ENCODE measurements at regions not wholly inside any gene's neighbourhood (a gene's known extent, or its start where the extent isn't known, plus 50 kb on each side); places are given as distances from the start of the nearest gene placed in this dataset.

- no peaks in the 10 kb centered on the region for H3K36me3 ChIP-seq (replicated peaks in 1 of 2; ENCODE audit: control insufficient read depth in 1 of 2, insufficient read depth in 2 of 2, low read length in 2 of 2)
- H2AFZ ChIP-seq (ENCODE audit: insufficient read depth, low read depth, low read length, poor library complexity, severe bottlenecking): no peak overlapping the region
- Mint-ChIP-seq H3K27me3 (ENCODE audit: low read depth in 3 of 3) (no peaks in the 10 kb centered on the region), H3K4me1 (peaks cover 1% of the 10 kb centered on the region), H3K9me3 (peaks cover 16 to 36% (median 21%) of the 10 kb centered on the region in 7 donors), H3K27ac (no peak overlapping the region), H3K4me3 (no peak overlapping the region), H3K36me3 (no peaks in the 10 kb centered on the region)
- DNase-seq: no peak
- intact Hi-C loops (cut with micrococcal nuclease): no loop called here
- H3K27me3 ChIP-seq (ENCODE audit: control insufficient read depth in 2 of 2, insufficient read depth in 2 of 2, low read length in 2 of 2): no peaks in the 10 kb centered on the region
- H4K20me1 ChIP-seq (ENCODE audit: insufficient read depth, low read length): no peaks in the 10 kb centered on the region
- no peak for TF ChIP-seq CTCF (IDR thresholded peaks at IDR 0.05)
- H3K4me3 ChIP-seq (replicated peaks in 1 of 3; ENCODE audit: low read depth in 2 of 3, low read length in 3 of 3): no peak overlapping the region
- H3K9me3 ChIP-seq (replicated peaks in 1 of 2; ENCODE audit: control insufficient read depth in 1 of 2, insufficient read depth in 1 of 2, low read length in 2 of 2): peaks cover 6 to 19% of the 10 kb centered on the region in 2 donors
- no peak overlapping the region for H3K9ac ChIP-seq (ENCODE audit: insufficient read depth, low read length, poor library complexity, severe bottlenecking)
- H3K27ac ChIP-seq (ENCODE audit: low read depth in 1 of 2, low read length in 2 of 2): no peak overlapping the region
- H3K4me1 ChIP-seq (ENCODE audit: control insufficient read depth in 1 of 2, insufficient read depth in 2 of 2, low read length in 2 of 2): no peaks in the 10 kb centered on the region
- H3K79me2 ChIP-seq (ENCODE audit: insufficient read depth, low read length): no peaks in the 10 kb centered on the region
- H3K4me2 ChIP-seq (replicated peaks; ENCODE audit: extremely low read depth, low read length, poor library complexity, severe bottlenecking): no peak overlapping the region
Observed at GRCh38 chr6:71125216-71125615, 163.4 kb upstream of the OGFRL1 start.

GRCh38 chr6:71126506-71126905 lies 162.1 kb upstream of the OGFRL1 start:
- H3K4me3 Mint-ChIP-seq: no peak overlapping the region

More at GRCh38 chr6:71126506-71126905, 162.1 kb upstream of the OGFRL1 start:
- Histone ChIP-seq H2AFZ (ENCODE audit: insufficient read depth, low read depth, low read length, poor library complexity, severe bottlenecking) (no peak overlapping the region), H3K36me3 (replicated peaks in 1 of 2; ENCODE audit: control insufficient read depth in 1 of 2, insufficient read depth in 2 of 2, low read length in 2 of 2) (no peaks in the 10 kb centered on the region), H3K79me2 (ENCODE audit: insufficient read depth, low read length) (no peaks in the 10 kb centered on the region), H3K4me1 (ENCODE audit: control insufficient read depth in 1 of 2, insufficient read depth in 2 of 2, low read length in 2 of 2) (no peaks in the 10 kb centered on the region), H3K27me3 (ENCODE audit: control insufficient read depth in 2 of 2, insufficient read depth in 2 of 2, low read length in 2 of 2) (no peaks in the 10 kb centered on the region), H3K9ac (ENCODE audit: insufficient read depth, low read length, poor library complexity, severe bottlenecking) (no peak overlapping the region), H3K4me2 (replicated peaks; ENCODE audit: extremely low read depth, low read length, poor library complexity, severe bottlenecking) (no peak overlapping the region), H4K20me1 (ENCODE audit: insufficient read depth, low read length) (no peaks in the 10 kb centered on the region), H3K9me3 (replicated peaks in 1 of 2; ENCODE audit: control insufficient read depth in 1 of 2, insufficient read depth in 1 of 2, low read length in 2 of 2) (peaks cover 6 to 14% of the 10 kb centered on the region in 2 donors), H3K4me3 (replicated peaks in 1 of 3; ENCODE audit: low read depth in 2 of 3, low read length in 3 of 3) (no peak overlapping the region), H3K27ac (ENCODE audit: low read depth in 1 of 2, low read length in 2 of 2) (no peak overlapping the region)
- Mint-ChIP-seq H3K27ac (no peak overlapping the region), H3K4me1 (peaks cover 1% of the 10 kb centered on the region), H3K27me3 (ENCODE audit: low read depth in 3 of 3) (no peaks in the 10 kb centered on the region), H3K9me3 (peaks cover 10 to 24% (median 13%) of the 10 kb centered on the region in 7 donors), H3K36me3 (no peaks in the 10 kb centered on the region)
- 100% methylated on average over 1 of the region's 1 CpG for WGBS (ENCODE audit: insufficient coverage)
- no peak for DNase-seq
- intact Hi-C loops (cut with micrococcal nuclease): no loop called here
- no peak for TF ChIP-seq CTCF (IDR thresholded peaks at IDR 0.05)
